ENCODE measurements at regions not wholly inside any gene's neighbourhood (a gene's known extent, or its start where the extent isn't known, plus 50 kb on each side); places are given as distances from the start of the nearest gene placed in this dataset.

DNA sequence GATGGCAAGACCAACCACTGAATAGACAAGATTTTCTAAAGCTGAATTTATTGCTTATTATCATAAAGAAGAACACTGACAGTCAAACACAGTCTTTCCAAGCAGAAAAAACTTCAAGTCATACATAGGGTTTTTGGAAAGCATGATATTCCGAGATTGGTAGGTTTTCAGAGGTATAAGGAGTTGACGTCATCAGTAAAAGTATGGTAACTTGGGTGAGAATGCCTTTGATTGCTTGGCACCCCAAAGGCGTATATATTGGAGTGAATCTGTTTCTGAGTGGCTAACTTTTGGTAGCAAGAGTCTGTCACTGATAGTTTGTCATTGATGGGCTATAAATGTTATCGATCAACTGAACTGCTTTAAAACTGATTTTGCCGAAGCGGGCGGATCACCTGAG is 227.9 kb upstream of the CNTN4 start:
- H3K36me3 ChIP-seq (ENCODE audit: control insufficient read depth in 2 of 2, extremely low read depth in 1 of 2, insufficient read depth in 2 of 2, low read length in 2 of 2) = no peaks in the 10 kb centered on the region
- ChIA-PET POLR2A (no interaction called here), CTCF (no interaction called here)
- H3K9ac ChIP-seq (replicated peaks; ENCODE audit: extremely low read depth, insufficient read depth, low read length) = no peak overlapping the region
- no peaks in the 10 kb centered on the region for H3K27me3 ChIP-seq (ENCODE audit: control insufficient read depth in 2 of 2, insufficient read depth in 2 of 2, low read length in 2 of 2)
- H4K20me1 ChIP-seq (replicated peaks; ENCODE audit: control insufficient read depth, extremely low read depth, insufficient read depth, low read length) = no peaks in the 10 kb centered on the region
- DNase-seq (ENCODE audit: low read depth, low spot score) (no peak), FAIRE-seq (no peak)
- H3K9me1 ChIP-seq (replicated peaks; ENCODE audit: control insufficient read depth, extremely low read depth, insufficient read depth, low read length) = no peaks in the 10 kb centered on the region
- no peaks in the 10 kb centered on the region for H3K4me1 ChIP-seq (ENCODE audit: control insufficient read depth, extremely low read depth, insufficient read depth, low read length)
- H3K79me2 ChIP-seq (ENCODE audit: control insufficient read depth, insufficient read depth, low read length) = no peaks in the 10 kb centered on the region
- H3K4me2 ChIP-seq (ENCODE audit: insufficient read depth, low read length) = no peak overlapping the region
- no peak overlapping the region for H2AFZ ChIP-seq (ENCODE audit: low read depth, low read length)
- H3K4me3 ChIP-seq (replicated peaks in 1 of 3; ENCODE audit: insufficient read depth in 1 of 3, low read depth in 1 of 3, low read length in 3 of 3) = no peak overlapping the region
- H3K27ac ChIP-seq (ENCODE audit: insufficient read depth, low read depth, low read length) = no peak overlapping the region
- H3K9me3 ChIP-seq (replicated peaks; ENCODE audit: control insufficient read depth, insufficient read depth, low read length) = peaks cover 4% of the 10 kb centered on the region
- TF ChIP-seq, protein P1, sequence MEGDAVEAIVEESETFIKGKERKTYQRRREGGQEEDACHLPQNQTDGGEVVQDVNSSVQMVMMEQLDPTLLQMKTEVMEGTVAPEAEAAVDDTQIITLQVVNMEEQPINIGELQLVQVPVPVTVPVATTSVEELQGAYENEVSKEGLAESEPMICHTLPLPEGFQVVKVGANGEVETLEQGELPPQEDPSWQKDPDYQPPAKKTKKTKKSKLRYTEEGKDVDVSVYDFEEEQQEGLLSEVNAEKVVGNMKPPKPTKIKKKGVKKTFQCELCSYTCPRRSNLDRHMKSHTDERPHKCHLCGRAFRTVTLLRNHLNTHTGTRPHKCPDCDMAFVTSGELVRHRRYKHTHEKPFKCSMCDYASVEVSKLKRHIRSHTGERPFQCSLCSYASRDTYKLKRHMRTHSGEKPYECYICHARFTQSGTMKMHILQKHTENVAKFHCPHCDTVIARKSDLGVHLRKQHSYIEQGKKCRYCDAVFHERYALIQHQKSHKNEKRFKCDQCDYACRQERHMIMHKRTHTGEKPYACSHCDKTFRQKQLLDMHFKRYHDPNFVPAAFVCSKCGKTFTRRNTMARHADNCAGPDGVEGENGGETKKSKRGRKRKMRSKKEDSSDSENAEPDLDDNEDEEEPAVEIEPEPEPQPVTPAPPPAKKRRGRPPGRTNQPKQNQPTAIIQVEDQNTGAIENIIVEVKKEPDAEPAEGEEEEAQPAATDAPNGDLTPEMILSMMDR (IDR thresholded peaks at IDR 0.05; ENCODE audit: extremely low read depth in 1 of 2, insufficient read depth in 1 of 2, low read depth in 1 of 2, low read length in 2 of 2) = no peak
- TF ChIP-seq MYC (IDR thresholded peaks at IDR 0.05; ENCODE audit: low read depth, low read length) (no peak), POLR2AphosphoS5 (IDR thresholded peaks at IDR 0.05; ENCODE audit: insufficient read depth, low read depth, low read length) (no peak), MAX (IDR thresholded peaks at IDR 0.05; ENCODE audit: insufficient read depth, insufficient read length) (no peak), GATA2 (IDR thresholded peaks at IDR 0.05; ENCODE audit: insufficient read depth, insufficient read length, low read depth, low read length) (no peak), FOS (IDR thresholded peaks at IDR 0.05; ENCODE audit: borderline replicate concordance, insufficient read depth, low read length) (no peak)
- intact Hi-C loops (cut with micrococcal nuclease) = no loop called here
- no TSS peak for BruUV-seq (replicated peaks)
- dilution Hi-C loops (cut with MboI; ENCODE audit: extremely low pct_ligation_motif_present, low sequenced_read_pairs) = no loop called here

GRCh38 chr3:1883534-1883933 is 215.1 kb upstream of the CNTN4 start:
- Histone ChIP-seq H3K9me1 (replicated peaks; ENCODE audit: control insufficient read depth, extremely low read depth, insufficient read depth, low read length) (no peaks in the 10 kb centered on the region), H3K79me2 (ENCODE audit: control insufficient read depth, insufficient read depth, low read length) (no peaks in the 10 kb centered on the region), H3K4me2 (ENCODE audit: insufficient read depth, low read length) (no peak overlapping the region), H3K27ac (ENCODE audit: insufficient read depth, low read depth, low read length) (no peak overlapping the region), H3K9me3 (replicated peaks; ENCODE audit: control insufficient read depth, insufficient read depth, low read length) (peaks cover 2% of the 10 kb centered on the region), H3K27me3 (ENCODE audit: control insufficient read depth in 2 of 2, insufficient read depth in 2 of 2, low read length in 2 of 2) (no peaks in the 10 kb centered on the region), H3K4me1 (ENCODE audit: control insufficient read depth, extremely low read depth, insufficient read depth, low read length) (no peaks in the 10 kb centered on the region), H3K36me3 (ENCODE audit: control insufficient read depth in 2 of 2, extremely low read depth in 1 of 2, insufficient read depth in 2 of 2, low read length in 2 of 2) (no peaks in the 10 kb centered on the region), H2AFZ (ENCODE audit: low read depth, low read length) (no peak overlapping the region), H3K4me3 (replicated peaks in 1 of 3; ENCODE audit: insufficient read depth in 1 of 3, low read depth in 1 of 3, low read length in 3 of 3) (no peak overlapping the region), H4K20me1 (replicated peaks; ENCODE audit: control insufficient read depth, extremely low read depth, insufficient read depth, low read length) (no peaks in the 10 kb centered on the region), H3K9ac (replicated peaks; ENCODE audit: extremely low read depth, insufficient read depth, low read length) (no peak overlapping the region)
- intact Hi-C loops (cut with micrococcal nuclease) (no loop called here), dilution Hi-C loops (cut with MboI; ENCODE audit: extremely low pct_ligation_motif_present, low sequenced_read_pairs) (no loop called here)
- TF ChIP-seq JUN (IDR thresholded peaks at IDR 0.05; ENCODE audit: borderline replicate concordance, insufficient read depth, insufficient read length, low read depth) (no peak), POLR2AphosphoS5 (IDR thresholded peaks at IDR 0.05; ENCODE audit: insufficient read depth, low read depth, low read length) (no peak), MYC (IDR thresholded peaks at IDR 0.05; ENCODE audit: low read depth, low read length) (no peak)
- DNase-seq (ENCODE audit: low read depth, low spot score) (no peak), FAIRE-seq (no peak)
- BruUV-seq (replicated peaks) = no TSS peak
- CTCF ChIA-PET = no interaction called here
- POLR2A ChIA-PET = no interaction called here
